Choroid plexus epithelial cell (primary cell): ENCODE measurements at regions not wholly inside any gene's neighbourhood (a gene's known extent, or its start where the extent isn't known, plus 50 kb on each side); places are given as distances from the start of the nearest gene placed in this dataset.

Experiments used
- DNase-seq: peaks from one replicate; pipeline ENCODE4 v3.0.0-alpha.2; 2010; ENCODE audit warnings: low read depth
- H3K4me3 ChIP-seq: 2 replicates; pipeline ENCODE4 v1.5.1; 2011; ENCODE audit warnings: low read depth, mild to moderate bottlenecking, control low read depth, low read length, moderate library complexity
- CTCF ChIP-seq: conservative IDR thresholded peaks from 2 replicates; pipeline ENCODE4 v1.5.1; 2011; ENCODE audit warnings: low read depth, mild to moderate bottlenecking, control low read depth, inconsistent platforms, low read length, moderate library complexity

- no peak for DNase-seq
- no peak overlapping the region for H3K4me3 ChIP-seq
- TF ChIP-seq CTCF, result no peak
Observed at GRCh38 chr17:72185564-72185963, 64.7 kb downstream of the SOX9 start.

- no peak overlapping the region for H3K4me3 ChIP-seq
- no peak for TF ChIP-seq CTCF
- DNase-seq, result peak; percentile 47
Observed at GRCh38 chr17:72187556-72187955, 66.7 kb downstream of the SOX9 start.

GRCh38 chr17:72188801-72189200 is 68.0 kb downstream of the SOX9 start:
- TF ChIP-seq CTCF, result no peak
- no peak for DNase-seq
- H3K4me3 ChIP-seq, result no peak overlapping the region

DNA sequence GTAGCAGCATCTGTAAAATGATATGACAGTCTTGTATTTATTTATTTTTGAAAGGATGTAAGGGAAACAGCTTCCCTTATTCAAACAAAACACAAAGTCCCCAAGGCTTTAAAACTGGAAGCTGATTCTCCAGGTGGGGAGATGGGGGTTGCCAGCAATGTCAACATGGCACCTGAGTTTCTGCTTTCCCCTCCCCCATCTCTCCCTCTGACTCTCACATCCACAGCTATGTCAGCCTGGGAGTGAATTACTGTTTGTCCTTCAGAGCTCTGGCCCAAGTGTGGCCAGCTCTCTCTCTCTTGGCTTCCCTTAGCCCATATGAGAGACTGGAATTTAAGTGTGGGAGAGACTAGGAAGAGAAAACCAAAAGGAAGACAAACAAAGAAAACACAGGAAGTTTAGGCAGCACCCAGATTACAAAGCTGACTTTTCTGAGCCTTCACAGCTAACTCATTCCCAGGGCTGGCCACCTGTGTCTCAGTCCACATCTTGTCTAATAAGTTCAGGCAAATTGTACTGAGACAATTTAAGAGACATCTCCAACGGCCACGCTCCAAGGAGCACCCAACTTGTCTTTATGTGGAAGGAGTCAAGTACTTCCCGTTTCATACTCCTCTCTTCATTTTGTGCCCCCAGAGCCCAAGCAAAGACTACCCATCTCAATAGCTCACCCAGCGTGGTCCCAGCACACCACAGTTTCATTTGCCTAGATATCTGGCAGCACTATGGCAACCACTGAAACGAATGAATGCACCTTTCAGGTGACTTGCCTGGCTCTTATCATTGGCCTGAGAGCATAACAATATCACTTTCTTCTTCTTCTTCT is 69.2 kb downstream of the SOX9 start:
- H3K4me3 ChIP-seq, result no peak overlapping the region
- DNase-seq, result no peak
- no peak for TF ChIP-seq CTCF

DNA sequence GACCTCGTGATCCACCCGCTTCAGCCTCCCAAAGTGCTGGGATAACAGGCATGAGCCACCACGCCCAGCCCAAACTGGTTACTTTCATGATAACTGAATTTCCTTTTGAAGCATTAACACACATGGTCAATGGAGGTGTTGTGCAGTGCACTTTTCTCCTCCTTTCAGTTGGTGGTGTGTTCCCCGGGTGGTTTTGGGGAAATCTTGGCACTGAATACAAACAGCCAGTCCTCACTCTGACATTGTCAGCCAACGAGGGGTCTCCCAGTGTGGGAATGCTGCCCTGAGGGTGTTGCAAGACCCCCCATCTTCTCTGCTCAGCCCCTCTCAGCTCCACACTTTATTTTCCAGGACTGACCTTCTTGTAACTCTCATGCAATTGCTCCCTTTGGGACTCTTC is 70.5 kb downstream of the SOX9 start:
- H3K4me3 ChIP-seq, result no peak overlapping the region
- TF ChIP-seq CTCF, result no peak
- no peak for DNase-seq

- peak; percentile 70 for DNase-seq
- TF ChIP-seq CTCF, result no peak
- H3K4me3 ChIP-seq, result no peak overlapping the region
Observed at GRCh38 chr17:72191921-72192799, 71.3 kb downstream of the SOX9 start.
